GM12872 (cell line): ENCODE measurements at regions not wholly inside any gene's neighbourhood (a gene's known extent, or its start where the extent isn't known, plus 50 kb on each side); places are given as distances from the start of the nearest gene placed in this dataset.

Experiments used
- CTCF ChIP-seq: IDR thresholded peaks from 3 replicates; pipeline ENCODE4 v1.5.1; 2011; ENCODE audit warnings: low read depth, mild to moderate bottlenecking, low read length, moderate library complexity; ENCODE audit not compliant: insufficient read depth

- no peak for TF ChIP-seq CTCF
Observed at GRCh38 chr11:56817661-56818060, 69.2 kb upstream of the OR9G4 start.

DNA sequence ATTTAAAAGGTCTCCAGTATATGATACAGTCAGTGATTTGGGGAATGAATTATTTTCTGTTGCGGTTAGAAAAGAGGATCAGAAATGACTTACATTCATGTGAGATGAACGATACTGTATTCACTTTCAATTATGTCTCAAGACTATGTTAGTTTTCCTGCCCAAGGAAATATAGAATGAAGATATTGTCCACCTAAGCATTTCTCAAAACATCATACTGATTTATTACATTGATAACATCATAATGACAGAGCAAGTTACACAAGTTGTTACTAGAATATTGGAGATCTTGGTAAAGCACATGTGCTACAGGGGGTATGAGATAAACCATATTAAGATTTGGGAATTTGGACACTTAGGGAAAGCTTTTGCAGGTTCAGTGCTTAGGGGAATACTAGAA, 67.8 kb upstream of the OR9G4 start:
- no peak for TF ChIP-seq CTCF

GRCh38 chr11:56808326-56808725, 59.8 kb upstream of the OR9G4 start:
- no peak for TF ChIP-seq CTCF

DNA sequence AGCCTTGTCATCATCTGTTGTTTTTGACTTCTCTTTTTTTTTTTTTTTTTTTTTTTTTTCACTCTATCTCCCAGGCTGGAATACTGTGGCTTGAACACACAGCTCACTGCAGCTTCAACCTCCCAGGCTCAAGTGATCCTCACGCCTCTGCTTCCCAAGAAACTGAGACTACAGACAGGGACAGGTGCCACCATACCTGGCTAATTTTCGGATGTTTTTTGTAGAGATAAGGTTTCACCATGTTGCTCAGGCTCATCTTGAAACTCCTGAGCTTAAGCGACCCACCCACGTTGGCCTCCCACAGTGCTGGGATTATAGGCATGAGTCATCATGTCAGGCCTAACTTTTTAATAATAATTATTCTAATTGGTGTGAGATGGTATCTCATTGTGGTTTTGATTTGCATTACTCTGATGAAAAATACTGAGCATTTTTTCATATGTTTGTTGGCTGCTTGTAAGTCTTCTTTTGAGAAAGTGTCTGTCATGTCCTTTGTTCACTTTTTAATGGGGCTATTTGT, 51.3 kb upstream of the OR9G4 start:
- TF ChIP-seq CTCF = no peak
